HUDEP-2 (cell line): ENCODE measurements at regions not wholly inside any gene's neighbourhood (a gene's known extent, or its start where the extent isn't known, plus 50 kb on each side); places are given as distances from the start of the nearest gene placed in this dataset.
A peak's percentile ranks its signal among the peaks of the same experiment; 100 is the strongest.

Experiments used
- DNase-seq, 76 experiments: peaks; one replicate each; lab custom pipeline; 2025; ENCODE audit not compliant: unreplicated experiment in 76 of 76; lab: John Stamatoyannopoulos, UW

GRCh38 chr13:80237646-80238045 is 103.3 kb downstream of the SPRY2 start:
- no peak for DNase-seq

- no peak for DNase-seq
These were observed 105.0 kb downstream of the SPRY2 start for GRCh38 chr13:80235967-80236302.

GRCh38 chr13:80235166-80235966 is 105.6 kb downstream of the SPRY2 start:
- DNase-seq = no peak

- no peak for DNase-seq
These were observed 113.3 kb downstream of the SPRY2 start for GRCh38 chr13:80227645-80228044.

- no peak for DNase-seq
These were observed 114.3 kb downstream of the SPRY2 start for GRCh38 chr13:80226645-80227044.

GRCh38 chr13:80224468-80224867 is 116.5 kb downstream of the SPRY2 start:
- no peak for DNase-seq

- DNase-seq = peak in 1 of 76 experiments; percentile 0
These were observed 123.1 kb downstream of the SPRY2 start for GRCh38 chr13:80217614-80218456.

GRCh38 chr13:80215368-80215767 is 125.6 kb downstream of the SPRY2 start:
- DNase-seq = no peak

- DNase-seq = no peak
These were observed 126.4 kb downstream of the SPRY2 start for GRCh38 chr13:80214521-80214991.

- no peak for DNase-seq
These were observed 126.9 kb downstream of the SPRY2 start for GRCh38 chr13:80214050-80214449.

GRCh38 chr13:80213201-80213600 is 127.7 kb downstream of the SPRY2 start:
- DNase-seq = no peak

GRCh38 chr13:80211566-80211965 is 129.4 kb downstream of the SPRY2 start:
- DNase-seq = no peak

GRCh38 chr13:80204642-80205041 is 136.3 kb downstream of the SPRY2 start:
- DNase-seq = no peak

- DNase-seq = no peak
These were observed 137.4 kb downstream of the SPRY2 start for GRCh38 chr13:80203496-80203895.

GRCh38 chr13:80201694-80202468 is 139.0 kb downstream of the SPRY2 start:
- no peak for DNase-seq

GRCh38 chr13:80199585-80200292 is 141.2 kb downstream of the SPRY2 start:
- no peak for DNase-seq

- no peak for DNase-seq
These were observed 141.9 kb downstream of the SPRY2 start for GRCh38 chr13:80199067-80199466.

- no peak for DNase-seq
These were observed 144.2 kb downstream of the SPRY2 start for GRCh38 chr13:80196756-80197155.

- DNase-seq = no peak
These were observed 145.3 kb downstream of the SPRY2 start for GRCh38 chr13:80195649-80196048.

GRCh38 chr13:80189889-80190597 is 150.9 kb downstream of the SPRY2 start:
- no peak for DNase-seq
